ENCODE measurements at regions not wholly inside any gene's neighbourhood (a gene's known extent, or its start where the extent isn't known, plus 50 kb on each side); places are given as distances from the start of the nearest gene placed in this dataset.

DNA sequence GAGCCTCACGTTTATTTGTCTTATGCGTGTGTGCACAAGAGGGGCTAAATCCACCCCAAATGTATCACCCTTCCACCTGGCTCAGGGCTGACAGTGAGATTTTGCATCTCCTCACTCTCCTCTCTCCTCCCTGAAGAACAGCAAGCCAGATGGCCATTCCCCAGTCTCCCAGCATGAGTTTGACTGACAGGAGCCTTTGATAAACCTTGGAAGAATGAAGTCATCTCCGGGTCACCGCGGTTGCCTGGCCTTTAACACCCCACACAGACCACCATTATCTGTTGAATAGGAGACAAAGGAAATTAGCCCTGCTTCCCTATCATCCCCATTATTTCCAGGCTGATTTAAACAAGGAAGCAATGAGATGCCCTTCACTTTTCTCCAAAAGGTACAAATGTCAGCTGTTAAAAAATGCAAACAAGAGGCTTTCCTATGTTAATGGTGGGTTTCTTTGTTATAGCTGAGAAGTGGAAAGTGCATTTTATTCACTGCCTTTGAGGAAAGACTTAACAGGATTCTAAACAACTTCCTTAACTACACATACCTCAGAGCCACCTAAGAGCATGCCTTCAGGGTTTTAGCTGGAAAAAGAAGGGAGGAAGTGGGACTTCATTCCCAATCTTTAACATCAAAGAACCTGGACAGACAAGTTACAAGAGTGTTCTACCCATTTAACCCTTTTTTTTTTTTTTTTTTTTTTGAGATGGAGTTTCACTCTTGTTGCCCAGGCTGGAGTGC, 524.8 kb upstream of the ID4 start:
- H3K9me1 ChIP-seq (replicated peaks; ENCODE audit: control insufficient read depth, extremely low read depth, insufficient read depth, low read length), result no peaks in the 10 kb centered on the region
- CTCF ChIA-PET, result no interaction called here
- POLR2A ChIA-PET, result no interaction called here
- no peaks in the 10 kb centered on the region for H4K20me1 ChIP-seq (replicated peaks; ENCODE audit: control insufficient read depth, extremely low read depth, insufficient read depth, low read length)
- no peaks in the 10 kb centered on the region for H3K4me1 ChIP-seq (ENCODE audit: control insufficient read depth, extremely low read depth, insufficient read depth, low read length)
- TF ChIP-seq JUN (IDR thresholded peaks at IDR 0.05; ENCODE audit: borderline replicate concordance, insufficient read depth, insufficient read length, low read depth), result no peak
- TF ChIP-seq POLR2AphosphoS5 (IDR thresholded peaks at IDR 0.05; ENCODE audit: insufficient read depth, low read depth, low read length), result no peak
- TF ChIP-seq MYC (IDR thresholded peaks at IDR 0.05; ENCODE audit: low read depth, low read length), result no peak
- no peak for TF ChIP-seq FOS (IDR thresholded peaks at IDR 0.05; ENCODE audit: borderline replicate concordance, insufficient read depth, low read length)
- TF ChIP-seq POLR2A (IDR thresholded peaks at IDR 0.05; ENCODE audit: low read depth, low read length), result no peak
- TF ChIP-seq EZH2 (IDR thresholded peaks at IDR 0.05; ENCODE audit: borderline replicate concordance, low read depth, low read length, severe bottlenecking), result no peak
- TF ChIP-seq, protein P1, sequence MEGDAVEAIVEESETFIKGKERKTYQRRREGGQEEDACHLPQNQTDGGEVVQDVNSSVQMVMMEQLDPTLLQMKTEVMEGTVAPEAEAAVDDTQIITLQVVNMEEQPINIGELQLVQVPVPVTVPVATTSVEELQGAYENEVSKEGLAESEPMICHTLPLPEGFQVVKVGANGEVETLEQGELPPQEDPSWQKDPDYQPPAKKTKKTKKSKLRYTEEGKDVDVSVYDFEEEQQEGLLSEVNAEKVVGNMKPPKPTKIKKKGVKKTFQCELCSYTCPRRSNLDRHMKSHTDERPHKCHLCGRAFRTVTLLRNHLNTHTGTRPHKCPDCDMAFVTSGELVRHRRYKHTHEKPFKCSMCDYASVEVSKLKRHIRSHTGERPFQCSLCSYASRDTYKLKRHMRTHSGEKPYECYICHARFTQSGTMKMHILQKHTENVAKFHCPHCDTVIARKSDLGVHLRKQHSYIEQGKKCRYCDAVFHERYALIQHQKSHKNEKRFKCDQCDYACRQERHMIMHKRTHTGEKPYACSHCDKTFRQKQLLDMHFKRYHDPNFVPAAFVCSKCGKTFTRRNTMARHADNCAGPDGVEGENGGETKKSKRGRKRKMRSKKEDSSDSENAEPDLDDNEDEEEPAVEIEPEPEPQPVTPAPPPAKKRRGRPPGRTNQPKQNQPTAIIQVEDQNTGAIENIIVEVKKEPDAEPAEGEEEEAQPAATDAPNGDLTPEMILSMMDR (IDR thresholded peaks at IDR 0.05; ENCODE audit: extremely low read depth in 1 of 2, insufficient read depth in 1 of 2, low read depth in 1 of 2, low read length in 2 of 2), result no peak
- TF ChIP-seq, protein P2, sequence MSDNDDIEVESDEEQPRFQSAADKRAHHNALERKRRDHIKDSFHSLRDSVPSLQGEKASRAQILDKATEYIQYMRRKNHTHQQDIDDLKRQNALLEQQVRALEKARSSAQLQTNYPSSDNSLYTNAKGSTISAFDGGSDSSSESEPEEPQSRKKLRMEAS (IDR thresholded peaks at IDR 0.05; ENCODE audit: insufficient read depth, insufficient read length), result no peak
- no peak for TF ChIP-seq GATA2 (IDR thresholded peaks at IDR 0.05; ENCODE audit: insufficient read depth, insufficient read length, low read depth, low read length)
- dilution Hi-C loops (cut with MboI; ENCODE audit: extremely low pct_ligation_motif_present, low sequenced_read_pairs) (no loop called here), intact Hi-C loops (cut with micrococcal nuclease) (no loop called here)
- H3K9me3 ChIP-seq (replicated peaks; ENCODE audit: control insufficient read depth, insufficient read depth, low read length), result peaks cover under 1% of the 10 kb centered on the region
- H3K27me3 ChIP-seq (ENCODE audit: control insufficient read depth in 2 of 2, insufficient read depth in 2 of 2, low read length in 2 of 2), result no peaks in the 10 kb centered on the region
- DNase-seq (ENCODE audit: low read depth, low spot score), result no peak
- H2AFZ ChIP-seq (ENCODE audit: low read depth, low read length), result no peak overlapping the region
- no peak for FAIRE-seq
- no peaks in the 10 kb centered on the region for H3K79me2 ChIP-seq (ENCODE audit: control insufficient read depth, insufficient read depth, low read length)
- no peaks in the 10 kb centered on the region for H3K36me3 ChIP-seq (ENCODE audit: control insufficient read depth in 2 of 2, extremely low read depth in 1 of 2, insufficient read depth in 2 of 2, low read length in 2 of 2)
- no peak overlapping the region for H3K9ac ChIP-seq (replicated peaks; ENCODE audit: extremely low read depth, insufficient read depth, low read length)
- no peak overlapping the region for H3K4me3 ChIP-seq (replicated peaks in 1 of 3; ENCODE audit: insufficient read depth in 1 of 3, low read depth in 1 of 3, low read length in 3 of 3)
- no TSS peak for BruUV-seq (replicated peaks)
- no peak overlapping the region for H3K4me2 ChIP-seq (ENCODE audit: insufficient read depth, low read length)
- H3K27ac ChIP-seq (ENCODE audit: insufficient read depth, low read depth, low read length), result no peak overlapping the region

Measured in endothelial cell of umbilical vein (primary cell).